A549 (cell line): ENCODE measurements at regions not wholly inside any gene's neighbourhood (a gene's known extent, or its start where the extent isn't known, plus 50 kb on each side); places are given as distances from the start of the nearest gene placed in this dataset.

ENCODE experiments used
- CBX8 ChIP-seq: fragments of 200-600 bp; sonication (generic); IDR thresholded peaks from 2 replicates; pipeline ENCODE4 v1.6.1; 2016
- CEBPB ChIP-seq, 2 experiments: fragments of >200 bp in 1 of 2; sonication (Bioruptor Twin) in 1 of 2; formaldehyde crosslinking in 1 of 2; IDR thresholded peaks; 2 replicates each; pipeline ENCODE4 v1.6.1; 2012 to 2016
- CTCF ChIP-seq: fragments of >200 bp; sonication (Bioruptor Twin); formaldehyde crosslinking; IDR thresholded peaks from 3 replicates; pipeline ENCODE4 v1.5.1; 2016
- E2F6 ChIP-seq: IDR thresholded peaks from 2 replicates; pipeline ENCODE4 v1.6.1; 2012; ENCODE audit warnings: low read depth, borderline replicate concordance
- EP300 ChIP-seq, 2 experiments: fragments of >200 bp; sonication (Bioruptor Twin); formaldehyde crosslinking; IDR thresholded peaks; 2 replicates in 1 of 2; 3 replicates in 1 of 2; pipeline ENCODE4 v1.6.1; 2016 to 2017
- ESRRA ChIP-seq: fragments of 150-350 bp; IDR thresholded peaks from 2 replicates; pipeline ENCODE4 v1.6.1; 2014; ENCODE audit warnings: mild to moderate bottlenecking, low read length, borderline replicate concordance
- HDAC2 ChIP-seq: fragments of 200-600 bp; sonication (generic); IDR thresholded peaks from 2 replicates; pipeline ENCODE4 v1.6.1; 2016
- JUN ChIP-seq, 2 experiments: fragments of >200 bp; sonication (Bioruptor Twin); formaldehyde crosslinking; IDR thresholded peaks; 2 replicates in 1 of 2; 3 replicates in 1 of 2; pipeline ENCODE4 v1.6.1; 2016 to 2017
- MAFK ChIP-seq: fragments of 450-650 bp; IDR thresholded peaks from 2 replicates; pipeline ENCODE4 v1.6.1; 2014; ENCODE audit not compliant: partially characterized antibody
- MYC ChIP-seq: IDR thresholded peaks from 2 replicates; pipeline ENCODE4 v1.6.1; 2012; ENCODE audit warnings: mild to moderate bottlenecking, inconsistent platforms, low read length, improper control_type of control experiment, borderline replicate concordance
- NFE2L2 ChIP-seq: fragments of 150-350 bp; conservative IDR thresholded peaks from 2 replicates; pipeline ENCODE4 v1.6.1; 2014; ENCODE audit warnings: low read length
- NR3C1 ChIP-seq: fragments of >200 bp; sonication (Bioruptor Twin); formaldehyde crosslinking; IDR thresholded peaks from 3 replicates; pipeline ENCODE4 v1.6.1; 2017
- POLR2A ChIP-seq: IDR thresholded peaks from 2 replicates; pipeline ENCODE4 v1.6.1; 2012; ENCODE audit warnings: mild to moderate bottlenecking, low read length
- USF2 ChIP-seq: fragments of 450-650 bp; IDR thresholded peaks from 2 replicates; pipeline ENCODE4 v1.6.1; 2014; ENCODE audit warnings: antibody characterized with exemption

GRCh38 chr16:79814124-79814523 lies 213.6 kb upstream of the MAF start:
- TF ChIP-seq CTCF, result no peak
- TF ChIP-seq HDAC2, result no peak
- no peak for TF ChIP-seq CBX8
- TF ChIP-seq E2F6, result no peak
- TF ChIP-seq POLR2A, result no peak
- no peak for TF ChIP-seq MAFK
- TF ChIP-seq MYC, result no peak
- no peak for TF ChIP-seq JUN (IDR thresholded peaks at IDR 0.05)
- no peak for TF ChIP-seq ESRRA
- no peak for TF ChIP-seq USF2
- no peak for TF ChIP-seq NR3C1
- no peak for TF ChIP-seq EP300 (IDR thresholded peaks at IDR 0.05)
- TF ChIP-seq CEBPB (IDR thresholded peaks at IDR 0.05), result no peak
- TF ChIP-seq NFE2L2, result no peak
